DND-41 (cell line): ENCODE measurements at regions not wholly inside any gene's neighbourhood (a gene's known extent, or its start where the extent isn't known, plus 50 kb on each side); places are given as distances from the start of the nearest gene placed in this dataset.

Experiments
- ATAC-seq: fragments of 200-7000 bp; cut with Tn5 transposase; 3 replicates; pipeline ENCODE4 v1.9.1; 2021; ENCODE audit warnings: low read depth; ENCODE audit not compliant: insufficient read depth
- DNase-seq: peaks from one replicate; pipeline ENCODE4 v3.0.0-alpha.2; 2020
- H2AFZ ChIP-seq: 2 replicates; pipeline ENCODE4 v1.6.0; 2012; ENCODE audit warnings: low read depth, low read length
- H3K27ac ChIP-seq: 2 replicates; pipeline ENCODE4 v1.5.1; 2012; ENCODE audit warnings: low read length, inconsistent platforms
- H3K27me3 ChIP-seq: fragments of 200-600 bp; sonication (generic); 2 replicates; pipeline ENCODE4 v1.6.0; 2012; ENCODE audit warnings: low read length, mild to moderate bottlenecking, inconsistent platforms; ENCODE audit not compliant: insufficient read depth, poor library complexity
- H3K36me3 ChIP-seq: 2 replicates; pipeline ENCODE4 v1.5.1; 2012; ENCODE audit warnings: low read length, inconsistent platforms; ENCODE audit not compliant: insufficient read depth
- H3K4me1 ChIP-seq: 2 replicates; pipeline ENCODE4 v1.5.1; 2012; ENCODE audit warnings: mild to moderate bottlenecking, low read length; ENCODE audit not compliant: insufficient read depth
- H3K4me2 ChIP-seq: 2 replicates; pipeline ENCODE4 v1.6.0; 2012; ENCODE audit warnings: mild to moderate bottlenecking, moderate library complexity, low read length, inconsistent platforms; ENCODE audit not compliant: insufficient read depth
- H3K4me3 ChIP-seq, 2 experiments: fragments of 200-600 bp in 1 of 2; shearing (Covaris generic) in 1 of 2; 2 replicates each; pipeline ENCODE4 v1.5.1; 2012 to 2016; ENCODE audit warnings: inconsistent platforms in 2 of 2, low read length in 2 of 2, mild to moderate bottlenecking in 2 of 2, low read depth in 1 of 2, moderate library complexity in 1 of 2
- H3K79me2 ChIP-seq: 2 replicates; pipeline ENCODE4 v1.6.0; 2012; ENCODE audit warnings: low read length, inconsistent platforms; ENCODE audit not compliant: insufficient read depth
- H3K9ac ChIP-seq: 2 replicates; pipeline ENCODE4 v1.6.0; 2012; ENCODE audit warnings: low read depth, mild to moderate bottlenecking, inconsistent platforms, low read length, moderate library complexity
- H3K9me3 ChIP-seq: 2 replicates; pipeline ENCODE4 v1.5.1; 2012; ENCODE audit warnings: low read length, moderate library complexity, mild to moderate bottlenecking, inconsistent platforms; ENCODE audit not compliant: insufficient read depth, severe bottlenecking
- H4K20me1 ChIP-seq: 2 replicates; pipeline ENCODE4 v1.6.0; 2012; ENCODE audit warnings: low read length; ENCODE audit not compliant: insufficient read depth
- CTCF ChIP-seq: IDR thresholded peaks from 2 replicates; pipeline ENCODE4 v1.5.1; 2012; ENCODE audit warnings: borderline replicate concordance, low read length, moderate library complexity, mild to moderate bottlenecking; ENCODE audit not compliant: poor library complexity, severe bottlenecking; ENCODE audit errors: extremely low read depth
- EZH2 ChIP-seq: IDR thresholded peaks from 3 replicates; pipeline ENCODE4 v1.6.1; 2012; ENCODE audit warnings: borderline replicate concordance, low read depth, mild to moderate bottlenecking, moderate library complexity, low read length, inconsistent platforms; ENCODE audit not compliant: severe bottlenecking

- no peaks in the 10 kb centered on the region for H3K79me2 ChIP-seq
- H3K9ac ChIP-seq = no peak overlapping the region
- no peaks in the 10 kb centered on the region for H3K36me3 ChIP-seq
- H3K4me3 ChIP-seq = no peak overlapping the region
- no peaks in the 10 kb centered on the region for H3K9me3 ChIP-seq
- H3K4me1 ChIP-seq = no peaks in the 10 kb centered on the region
- no peak overlapping the region for H3K27ac ChIP-seq
- no peak for TF ChIP-seq EZH2
- no peak overlapping the region for H2AFZ ChIP-seq
- DNase-seq = no peak
- no peak for ATAC-seq
- H4K20me1 ChIP-seq = no peaks in the 10 kb centered on the region
- H3K4me2 ChIP-seq = no peak overlapping the region
- no peaks in the 10 kb centered on the region for H3K27me3 ChIP-seq
These were observed 372.8 kb downstream of the NR2F1-AS1 start for GRCh38 chr5:93208141-93208751.

DNA sequence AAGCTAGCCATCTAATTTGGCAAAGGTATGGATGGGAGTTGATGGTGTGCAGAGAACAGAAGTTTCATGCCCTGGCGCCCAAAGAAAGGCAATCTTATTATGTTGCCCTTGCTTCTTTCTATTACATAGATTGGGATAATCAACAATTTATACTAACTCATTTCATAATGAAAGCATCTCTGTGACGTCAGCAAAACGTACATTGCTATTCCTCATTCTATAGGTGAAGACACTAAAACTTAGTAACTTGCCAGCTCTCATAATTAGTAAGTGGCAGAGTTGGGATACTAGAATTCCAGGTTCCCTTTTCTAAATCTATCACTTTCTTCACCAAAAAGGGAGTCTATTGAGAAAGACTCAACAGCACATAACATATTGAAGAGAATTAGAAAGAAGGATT lies 374.8 kb downstream of the NR2F1-AS1 start:
- Histone ChIP-seq H3K4me1 (no peaks in the 10 kb centered on the region), H4K20me1 (no peaks in the 10 kb centered on the region), H3K9me3 (no peaks in the 10 kb centered on the region), H3K36me3 (no peaks in the 10 kb centered on the region), H3K9ac (no peak overlapping the region), H3K27me3 (no peaks in the 10 kb centered on the region), H3K4me3 (no peak overlapping the region), H3K4me2 (no peak overlapping the region), H3K79me2 (no peaks in the 10 kb centered on the region), H3K27ac (no peak overlapping the region), H2AFZ (no peak overlapping the region)
- DNase-seq = no peak
- ATAC-seq = no peak
- TF ChIP-seq EZH2 (no peak), CTCF (no peak)

- DNase-seq = no peak
- H3K4me2 ChIP-seq = no peak overlapping the region
- no peaks in the 10 kb centered on the region for H3K27me3 ChIP-seq
- no peaks in the 10 kb centered on the region for H3K4me1 ChIP-seq
- no peak overlapping the region for H3K27ac ChIP-seq
- no peaks in the 10 kb centered on the region for H4K20me1 ChIP-seq
- no peaks in the 10 kb centered on the region for H3K36me3 ChIP-seq
- TF ChIP-seq EZH2 (no peak), CTCF (no peak)
- H3K4me3 ChIP-seq = no peak overlapping the region
- no peak overlapping the region for H3K9ac ChIP-seq
- H2AFZ ChIP-seq = no peak overlapping the region
- no peaks in the 10 kb centered on the region for H3K79me2 ChIP-seq
- no peaks in the 10 kb centered on the region for H3K9me3 ChIP-seq
- no peak for ATAC-seq
These were observed 380.0 kb downstream of the NR2F1-AS1 start for GRCh38 chr5:93201061-93201460.

- Histone ChIP-seq H3K4me1 (no peaks in the 10 kb centered on the region), H3K79me2 (no peaks in the 10 kb centered on the region), H3K9ac (no peak overlapping the region), H3K4me3 (no peak overlapping the region), H3K36me3 (no peaks in the 10 kb centered on the region), H3K27ac (no peak overlapping the region), H3K9me3 (no peaks in the 10 kb centered on the region), H3K27me3 (no peaks in the 10 kb centered on the region), H3K4me2 (no peak overlapping the region), H4K20me1 (no peaks in the 10 kb centered on the region), H2AFZ (no peak overlapping the region; the same call in 1 of the 2 replicates)
- no peak for TF ChIP-seq CTCF
- no peak for TF ChIP-seq EZH2
- DNase-seq (no peak), ATAC-seq (no peak)
These were observed 384.0 kb downstream of the NR2F1-AS1 start for GRCh38 chr5:93196986-93197385.
